ENCODE measurements at regions not wholly inside any gene's neighbourhood (a gene's known extent, or its start where the extent isn't known, plus 50 kb on each side); places are given as distances from the start of the nearest gene placed in this dataset.

GRCh38 chr7:45511721-45512597 is 62.2 kb upstream of the ADCY1 start:
- TF ChIP-seq CTCF (IDR thresholded peaks at IDR 0.05; ENCODE audit: poor library complexity) (no peak), EZH2 (IDR thresholded peaks at IDR 0.05; ENCODE audit: borderline replicate concordance) (no peak), EZH2phosphoT487 (IDR thresholded peaks at IDR 0.05; ENCODE audit: low read depth, severe bottlenecking, unreplicated experiment) (no peak)

Data from hepatocyte (in vitro differentiated cells).